G401.6 (cell line): ENCODE measurements at regions not wholly inside any gene's neighbourhood (a gene's known extent, or its start where the extent isn't known, plus 50 kb on each side); places are given as distances from the start of the nearest gene placed in this dataset.

Source experiments
- FAIRE-seq: peaks from 2 replicates; lab custom pipeline; 2012; peaks lifted over from hg19 to GRCh38; lab: Jason Lieb, UNC

DNA sequence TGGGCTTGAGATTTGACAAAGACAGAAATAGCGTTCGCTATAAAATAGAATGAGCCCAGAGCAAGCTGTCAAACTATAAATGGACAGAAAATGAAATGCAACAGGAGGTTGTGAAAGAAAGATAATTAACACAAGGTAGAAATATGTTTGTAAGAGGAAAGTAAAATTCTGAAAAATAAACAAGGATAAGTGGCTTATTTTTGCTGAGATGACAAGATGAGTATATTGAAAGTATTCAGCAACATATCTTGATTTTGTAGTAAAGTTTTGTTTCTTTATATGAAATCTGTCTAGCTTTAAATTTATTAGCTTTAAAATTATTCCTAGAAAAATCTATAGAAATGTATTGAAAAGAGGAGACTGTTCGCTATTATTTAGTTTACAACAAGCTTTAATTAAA is 111.9 kb upstream of the RPS23 start:
- FAIRE-seq, result no peak

DNA sequence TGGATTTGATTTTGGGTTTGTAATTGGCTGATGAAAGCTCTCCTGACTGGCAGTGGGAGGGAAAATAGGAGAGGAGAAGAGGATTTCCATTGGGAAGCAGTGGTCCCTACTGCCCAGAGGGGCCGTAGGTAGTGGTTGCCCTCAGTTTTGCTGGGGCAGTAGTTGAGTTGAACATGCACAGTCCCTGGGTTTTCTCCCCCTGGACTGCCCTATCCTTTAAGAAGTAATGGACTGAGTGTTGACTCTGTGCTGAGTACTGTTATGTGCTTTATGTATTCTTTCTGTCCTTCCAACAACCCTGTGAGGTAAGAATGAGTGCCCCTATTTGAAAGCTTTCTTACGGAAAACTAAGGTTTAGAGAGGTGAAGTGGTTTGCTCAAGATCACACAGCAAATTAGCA is 111.2 kb upstream of the RPS23 start:
- FAIRE-seq, result no peak

DNA sequence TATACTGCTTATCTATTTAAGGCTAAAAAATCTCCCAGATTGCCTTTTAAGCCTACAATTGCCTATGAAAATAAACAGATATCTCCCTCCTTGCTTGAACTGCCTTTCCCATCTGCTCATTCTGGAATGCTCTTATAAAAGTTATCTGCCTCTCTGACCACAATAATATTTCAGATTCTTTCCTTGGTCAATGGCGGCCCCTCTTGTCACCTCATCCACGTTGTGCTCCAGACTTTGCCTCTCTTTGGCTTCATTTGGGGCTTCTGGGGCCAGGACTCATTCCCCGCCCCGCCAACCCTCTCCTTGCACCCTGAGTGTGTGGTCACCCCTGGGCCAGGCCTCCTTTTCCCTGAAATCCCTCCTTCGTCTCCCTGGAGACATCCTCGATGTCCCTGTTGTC is 110.0 kb upstream of the RPS23 start:
- no peak for FAIRE-seq

DNA sequence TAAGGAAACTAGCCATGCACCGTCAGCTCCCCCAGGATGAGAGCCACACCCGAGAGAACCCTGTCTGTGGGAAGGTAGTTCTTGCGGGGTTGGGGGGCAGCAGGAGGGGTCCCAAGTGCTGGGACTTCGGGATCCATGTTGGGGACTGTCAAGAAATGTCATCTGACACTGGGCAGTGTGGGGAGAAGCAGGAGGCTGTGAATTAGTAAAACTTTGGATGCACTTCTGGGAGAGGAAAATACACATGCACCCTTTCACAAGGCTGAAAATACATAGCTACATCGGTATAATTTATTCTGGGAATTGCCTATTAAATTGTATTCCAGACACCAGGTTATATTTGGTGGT is 109.6 kb upstream of the RPS23 start:
- no peak for FAIRE-seq

DNA sequence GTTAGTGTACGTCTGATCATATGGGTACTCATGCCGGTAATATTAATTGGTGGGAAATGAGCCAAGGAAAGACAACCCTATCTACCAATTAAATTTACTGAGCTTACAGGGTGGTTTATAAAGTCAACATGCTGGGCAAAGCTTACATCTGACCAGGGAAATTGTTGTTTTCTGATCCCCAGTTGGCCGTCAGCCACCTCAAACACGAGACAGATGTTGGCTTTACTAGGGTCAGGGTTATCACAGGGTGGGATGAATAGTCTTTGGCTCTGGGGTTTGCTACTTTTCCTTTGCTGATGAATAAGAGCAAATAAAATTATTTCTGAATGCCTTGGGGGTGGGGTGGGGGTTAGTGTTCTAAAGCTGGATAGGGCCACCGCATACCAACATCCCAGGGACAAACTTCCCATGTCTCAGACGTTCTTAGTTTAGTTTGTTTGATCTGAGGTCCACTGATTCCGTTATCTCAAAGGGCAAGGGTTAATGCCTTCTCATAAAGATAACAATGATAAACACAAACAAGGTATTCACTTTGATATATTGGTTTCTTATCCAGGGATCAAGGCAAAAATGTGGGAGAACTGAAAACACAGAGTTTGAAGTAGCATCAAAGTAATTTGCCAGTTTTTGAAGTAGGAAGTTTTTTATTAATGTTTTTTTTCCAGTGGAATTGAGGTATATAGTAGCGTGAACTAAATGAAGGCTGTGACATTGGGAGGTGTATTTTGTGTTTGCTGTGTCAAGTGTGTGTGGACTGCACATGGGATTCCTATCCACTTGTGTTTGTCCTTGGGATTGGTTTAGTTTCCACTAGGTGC is 109.1 kb upstream of the RPS23 start:
- FAIRE-seq, result no peak

DNA sequence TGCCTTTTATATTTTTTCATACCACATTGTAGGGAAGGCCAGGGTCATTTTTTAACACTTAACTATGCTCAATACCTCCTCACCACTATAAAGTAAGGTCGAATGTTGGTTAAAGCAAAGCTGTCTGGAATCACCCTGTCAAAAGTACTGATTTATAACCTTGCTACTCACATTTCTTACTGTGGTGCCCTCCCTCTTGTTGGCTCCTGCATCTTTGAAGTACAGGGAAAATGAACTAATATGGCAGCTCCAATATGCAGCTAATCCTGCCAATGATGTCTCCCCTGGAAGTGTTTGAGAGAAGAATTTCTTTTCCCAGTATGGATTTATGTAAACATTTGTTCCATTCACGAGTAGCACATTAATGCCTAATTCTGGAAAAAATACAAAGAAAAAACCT is 108.4 kb upstream of the RPS23 start:
- no peak for FAIRE-seq

DNA sequence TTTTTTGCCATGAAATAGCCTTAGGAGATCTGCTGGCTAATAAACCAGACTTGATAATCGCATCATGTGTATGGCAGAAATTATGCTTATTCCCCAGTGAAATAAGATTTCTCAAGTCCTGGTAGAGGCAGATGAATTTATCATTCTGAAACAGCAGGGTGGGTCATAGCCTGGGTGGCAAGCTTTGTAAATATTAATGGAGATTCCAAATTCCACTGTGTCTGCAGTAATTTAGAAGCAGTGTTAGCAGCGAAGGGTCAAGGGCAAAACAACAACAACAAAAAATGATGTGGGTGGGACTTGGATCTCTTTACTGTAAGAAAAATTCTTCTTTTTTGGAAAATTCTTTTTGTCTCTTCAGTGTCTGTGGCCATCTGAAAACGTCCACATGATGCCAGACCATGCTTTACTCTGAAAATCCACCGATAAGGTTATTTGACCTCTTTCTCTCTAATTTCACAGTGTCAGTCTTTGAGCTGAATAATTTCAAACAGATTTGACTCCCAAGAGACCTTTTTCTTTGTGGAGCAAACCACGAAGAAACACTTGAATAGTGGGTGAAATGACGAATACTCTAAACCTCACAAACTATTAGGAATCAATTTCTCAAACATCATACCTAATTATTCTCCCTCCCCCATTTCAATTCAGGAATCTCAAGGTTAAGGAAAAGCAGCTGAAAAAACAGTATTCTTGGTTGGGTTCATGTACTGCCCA is 106.0 kb upstream of the RPS23 start:
- no peak for FAIRE-seq

DNA sequence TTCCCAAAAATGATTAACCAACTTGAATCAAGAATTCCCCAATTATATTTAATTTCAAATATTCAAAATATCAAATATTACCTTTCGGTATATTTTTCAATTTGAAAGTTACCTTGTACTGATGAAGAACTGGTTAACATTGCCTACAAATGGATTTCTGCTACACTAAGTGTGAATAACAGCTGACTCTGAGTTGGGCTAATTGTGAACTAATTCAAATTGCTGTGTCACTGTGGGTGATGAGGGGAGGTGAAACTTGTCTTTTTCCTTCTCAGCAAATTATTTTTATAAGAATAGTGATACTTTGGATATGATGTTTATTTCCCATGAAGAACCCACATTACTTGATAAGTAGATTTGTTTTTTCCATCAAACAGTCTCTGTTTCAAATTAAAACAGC is 103.4 kb upstream of the RPS23 start:
- FAIRE-seq, result no peak

DNA sequence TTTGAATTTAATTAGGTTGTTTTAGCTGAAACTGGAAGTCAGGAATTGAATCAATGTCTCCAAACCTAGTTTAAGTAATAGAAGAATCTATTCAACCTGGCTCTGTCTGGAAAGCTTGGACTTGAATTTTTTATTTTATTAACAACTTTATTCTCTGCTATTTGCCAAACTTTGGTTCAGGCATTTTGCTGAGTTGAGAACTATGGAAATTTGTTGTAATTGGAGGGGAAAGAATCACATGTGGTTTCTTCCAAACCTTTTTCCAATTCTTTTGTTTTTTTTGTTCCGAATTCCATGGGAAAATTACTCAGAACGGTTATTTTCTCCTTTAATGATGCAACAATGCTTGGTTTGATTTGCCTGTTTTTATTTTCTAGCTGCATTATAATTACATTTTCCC is 98.2 kb upstream of the RPS23 start:
- FAIRE-seq, result no peak

DNA sequence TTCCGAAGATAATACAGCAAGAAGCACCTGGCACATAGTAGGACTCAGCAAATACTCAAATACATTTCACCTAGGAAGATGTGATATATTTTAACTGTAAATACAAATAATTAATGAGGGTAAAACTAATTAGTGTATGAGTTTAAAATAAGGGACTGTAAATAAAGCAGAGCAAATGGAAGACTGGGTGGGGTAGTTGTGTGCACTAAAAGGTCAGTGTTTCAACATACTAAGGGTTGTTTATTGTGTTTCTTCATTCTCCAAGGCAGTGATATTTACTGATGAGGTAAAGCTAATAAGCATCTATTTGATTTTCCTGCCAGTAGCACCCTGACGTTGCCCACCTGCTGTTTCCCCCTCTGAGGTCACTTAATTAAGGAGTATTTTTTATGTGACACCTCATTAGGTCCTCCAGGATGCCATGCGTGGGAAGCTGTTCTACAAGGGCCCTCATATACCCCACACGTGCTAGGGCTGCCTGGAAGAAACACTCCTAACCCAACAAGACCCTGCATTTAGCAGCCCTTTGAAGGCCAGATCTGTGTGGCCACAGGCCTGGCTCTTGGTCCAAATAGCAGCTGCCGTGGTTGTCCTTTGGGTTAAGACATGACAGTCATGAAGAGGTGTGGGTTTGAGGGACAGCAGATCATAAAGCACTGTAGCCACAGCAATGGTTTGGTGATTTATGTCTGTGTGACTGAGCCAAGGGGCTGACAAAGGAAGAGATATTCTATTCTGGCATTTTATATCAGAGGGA is 97.5 kb upstream of the RPS23 start:
- no peak for FAIRE-seq

DNA sequence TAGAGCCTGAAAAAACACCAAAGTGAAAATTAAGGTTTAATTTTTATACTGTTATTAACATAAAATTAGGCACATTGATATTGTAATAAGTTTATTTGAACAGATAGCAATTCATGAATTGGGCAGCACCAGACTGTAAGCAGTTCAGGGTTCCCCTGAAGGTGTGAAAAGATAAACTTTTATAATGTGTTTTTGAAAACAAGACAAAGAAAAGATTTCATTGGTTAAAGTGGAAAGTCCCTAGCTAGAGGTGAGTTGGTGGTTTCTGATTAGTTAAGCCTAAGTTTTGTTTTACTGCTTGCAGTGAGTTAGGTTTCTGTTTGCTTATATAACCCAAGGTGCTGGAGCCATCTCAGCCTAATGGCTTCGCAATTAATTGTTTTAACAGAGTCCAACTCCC is 96.5 kb upstream of the RPS23 start:
- no peak for FAIRE-seq

DNA sequence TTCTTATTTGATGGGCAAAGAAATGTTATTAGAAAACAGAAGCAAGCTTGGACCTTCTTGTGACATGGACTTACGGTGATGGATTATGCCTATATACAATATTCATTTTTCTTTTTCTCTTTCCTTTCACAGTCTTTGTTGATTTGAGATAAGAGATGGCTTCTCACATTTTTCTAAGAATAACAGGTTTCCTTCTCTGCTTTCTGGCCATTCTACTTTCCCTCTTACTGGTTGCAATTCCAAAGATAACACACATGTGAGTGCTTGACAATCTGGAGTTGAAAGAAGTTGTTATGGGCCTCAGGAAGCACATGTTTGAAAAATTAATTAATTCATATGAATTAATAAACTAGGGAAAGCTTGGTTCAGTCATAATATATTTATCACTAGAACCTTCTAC is 89.8 kb upstream of the RPS23 start:
- FAIRE-seq, result no peak

DNA sequence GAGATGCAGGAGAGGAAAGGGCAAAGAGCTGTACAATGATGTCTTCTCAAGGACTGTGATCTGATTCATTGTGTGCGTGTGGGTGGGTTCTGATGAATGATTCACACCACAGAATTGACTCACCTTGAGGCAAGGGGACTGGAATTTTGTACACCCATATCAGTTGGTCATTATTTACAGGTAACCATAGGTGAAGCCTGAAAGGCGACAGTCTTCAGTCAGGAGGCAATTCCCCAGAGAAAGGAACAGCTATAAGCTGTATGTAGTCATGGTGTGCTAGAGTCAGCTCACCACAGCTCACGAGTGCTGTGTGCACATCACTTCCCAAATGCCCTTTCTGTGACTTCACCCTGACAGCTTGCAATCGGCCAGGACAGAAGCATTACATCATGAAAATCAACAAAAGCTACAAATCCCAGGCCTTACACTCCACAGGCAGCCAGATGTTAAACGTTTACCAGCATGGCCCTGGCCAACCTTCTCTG is 87.6 kb upstream of the RPS23 start:
- no peak for FAIRE-seq

DNA sequence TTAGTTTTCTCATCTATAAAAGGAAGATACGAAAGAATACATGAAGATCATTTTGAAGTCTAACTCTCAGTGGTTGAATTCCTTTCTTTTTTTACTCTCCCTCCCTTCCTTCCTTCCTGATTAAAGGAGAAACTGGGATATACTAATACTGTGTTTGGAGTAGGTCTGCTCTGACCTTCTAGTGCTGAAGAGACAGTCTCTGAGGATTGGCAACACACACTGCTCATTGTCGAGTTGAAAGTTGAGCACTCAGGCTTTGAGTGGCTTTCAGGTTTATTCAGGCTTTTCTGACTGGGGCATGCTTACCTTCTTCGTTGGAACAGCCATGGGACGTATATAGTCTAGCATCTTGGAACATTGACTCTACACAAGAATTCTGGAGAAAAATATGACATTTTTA is 86.9 kb upstream of the RPS23 start:
- FAIRE-seq, result no peak

DNA sequence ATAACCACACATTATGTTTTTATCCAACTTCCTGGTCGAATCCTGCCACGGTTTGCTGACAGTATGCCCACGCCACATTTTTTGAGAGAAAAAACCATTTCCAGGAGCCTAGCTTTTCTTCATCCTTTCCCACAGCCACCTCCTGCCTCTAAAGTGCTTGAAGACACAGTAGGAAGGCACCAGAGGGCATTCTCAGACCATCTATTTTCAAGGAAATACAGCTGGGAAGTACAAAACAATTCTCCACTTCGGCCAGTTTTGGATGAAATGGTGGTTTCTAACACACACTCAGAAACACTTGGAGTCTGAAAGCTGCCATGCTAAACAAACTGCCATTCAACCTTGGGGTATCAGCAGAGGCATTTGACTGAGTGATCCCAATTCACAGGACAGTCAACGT is 86.3 kb upstream of the RPS23 start:
- FAIRE-seq, result no peak

DNA sequence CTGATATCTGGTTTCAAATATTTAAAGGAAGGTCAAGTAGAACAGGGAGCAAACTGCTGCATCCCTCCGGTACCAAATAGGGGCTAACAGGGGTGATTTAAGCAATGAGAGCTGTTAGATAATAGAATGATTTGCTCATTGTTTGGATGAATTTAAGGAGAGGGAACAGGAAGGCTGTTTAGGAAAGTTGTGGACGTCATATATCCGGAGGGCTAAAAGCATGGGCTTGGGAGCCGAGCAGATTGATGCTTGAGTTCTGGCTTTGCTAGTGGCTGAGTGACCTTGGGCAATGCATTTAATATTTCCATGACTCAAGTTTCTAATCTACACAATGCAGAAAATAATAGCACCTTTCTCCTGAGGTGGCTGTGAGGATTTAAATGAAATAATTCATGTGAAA is 85.4 kb upstream of the RPS23 start:
- no peak for FAIRE-seq

DNA sequence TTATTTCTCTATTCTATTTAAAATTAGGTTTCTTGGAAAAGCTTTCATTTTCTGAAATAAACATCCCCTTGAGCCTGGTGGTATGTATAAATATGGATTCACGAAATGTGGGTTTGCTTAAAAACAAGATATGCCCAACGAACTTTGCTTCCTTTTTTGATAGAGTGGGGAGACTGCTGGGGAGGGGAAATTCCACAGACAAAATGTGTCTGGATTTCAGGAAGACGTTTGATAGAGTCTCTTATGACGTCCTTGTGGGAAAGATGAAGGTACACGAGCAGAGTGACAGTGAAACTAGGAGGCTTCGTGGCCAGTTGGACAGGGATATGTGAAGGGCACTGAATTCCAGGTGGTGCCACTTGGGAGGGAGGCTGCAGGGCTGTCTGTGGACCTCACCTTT is 84.5 kb upstream of the RPS23 start:
- FAIRE-seq, result no peak

DNA sequence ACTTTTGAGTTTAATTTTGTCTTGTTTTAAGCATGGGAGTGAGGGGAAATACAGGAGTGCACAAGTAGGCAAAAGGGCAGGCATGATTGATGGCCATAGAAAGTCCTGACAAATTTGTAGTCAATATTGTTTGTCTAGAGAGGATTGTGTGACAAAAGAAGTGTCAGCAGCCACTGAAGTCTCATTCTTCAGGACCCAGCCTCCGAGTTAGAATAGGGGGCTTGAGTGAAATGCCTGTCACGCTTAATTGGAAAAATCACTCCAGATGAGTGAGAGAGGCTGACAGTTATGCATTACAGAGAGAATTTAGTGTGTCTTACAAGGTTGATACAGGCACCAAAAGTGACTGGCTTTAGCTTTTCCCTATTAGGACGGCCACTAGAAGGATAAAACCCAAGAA is 81.9 kb upstream of the RPS23 start:
- FAIRE-seq, result no peak

DNA sequence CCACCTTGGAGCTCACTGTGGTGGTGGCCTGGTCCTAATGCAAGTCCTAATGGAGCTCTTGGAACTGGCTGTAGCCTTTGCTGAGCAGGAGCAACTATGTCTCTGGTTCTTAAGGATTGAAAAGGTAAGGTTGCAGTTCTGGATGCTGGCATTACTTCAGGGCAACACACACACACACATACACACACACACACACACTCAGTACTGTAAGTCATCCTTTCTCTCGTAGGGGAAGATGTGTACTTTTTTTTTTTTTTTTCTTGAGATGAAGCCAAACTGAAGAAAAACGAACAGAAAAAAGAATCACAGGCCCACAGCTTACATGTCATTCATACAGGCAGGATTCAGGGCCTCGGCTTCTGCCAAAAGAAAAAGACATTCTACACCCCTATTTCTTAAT is 81.1 kb upstream of the RPS23 start:
- FAIRE-seq, result no peak

DNA sequence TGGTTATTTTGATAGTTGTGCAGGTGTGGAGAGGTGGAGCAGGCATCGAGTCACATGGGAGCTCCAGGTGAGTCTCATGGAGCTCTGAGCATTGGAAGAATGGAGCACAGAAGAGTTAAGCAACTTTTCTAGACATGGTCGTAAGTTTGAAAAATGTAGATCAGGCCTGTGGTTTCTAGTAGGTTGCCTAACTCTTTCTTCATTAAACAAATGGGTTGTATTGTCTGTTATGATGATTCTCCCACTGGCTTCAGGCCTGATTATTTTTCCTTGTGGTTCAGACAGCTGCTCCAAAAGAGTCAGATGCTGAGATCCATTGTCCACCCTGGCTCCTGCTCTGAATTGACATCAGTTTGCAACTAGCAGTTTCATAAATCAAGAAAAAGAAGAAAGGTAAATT is 80.3 kb upstream of the RPS23 start:
- FAIRE-seq, result no peak

DNA sequence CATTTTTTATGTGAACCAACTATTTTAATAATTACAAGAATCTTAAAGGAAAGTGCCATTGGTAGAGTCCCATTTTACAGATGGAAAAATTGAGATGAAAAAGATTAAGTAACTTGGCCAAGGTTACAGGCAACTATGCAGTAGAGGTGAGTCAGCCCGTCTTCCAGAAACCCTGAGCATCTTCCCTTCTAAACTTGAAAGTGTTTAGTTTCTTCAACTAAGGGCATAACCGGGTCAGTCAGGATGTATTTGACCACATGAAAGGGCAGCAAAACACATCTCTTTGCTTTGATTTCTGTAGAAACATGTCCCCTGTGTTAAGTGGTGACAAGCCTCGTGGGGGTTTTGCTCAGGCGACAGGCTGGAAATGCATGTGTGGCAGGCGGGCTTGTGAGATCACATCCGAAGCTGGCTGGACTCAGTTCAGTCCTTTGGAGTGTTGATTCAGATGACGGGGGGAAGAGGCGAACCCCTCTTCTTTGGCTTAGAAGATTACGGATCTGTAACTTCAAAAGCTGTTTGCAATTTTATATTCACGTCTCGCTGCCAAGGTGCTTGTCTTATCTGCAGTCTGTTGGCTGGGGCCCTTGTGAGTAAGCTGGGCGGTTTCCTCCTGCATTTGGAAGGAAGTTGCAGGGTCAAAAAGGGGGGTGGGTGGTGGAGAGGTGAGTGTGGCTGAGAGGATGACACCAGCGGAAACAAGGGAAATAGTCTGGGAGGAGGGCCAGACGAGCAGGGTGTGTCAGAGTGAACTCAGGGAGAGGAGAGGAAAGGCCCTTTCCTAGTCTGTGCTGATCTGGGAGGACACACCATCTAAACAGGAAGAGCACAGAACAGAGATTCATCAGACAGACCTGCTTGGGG is 78.9 kb upstream of the RPS23 start:
- no peak for FAIRE-seq

DNA sequence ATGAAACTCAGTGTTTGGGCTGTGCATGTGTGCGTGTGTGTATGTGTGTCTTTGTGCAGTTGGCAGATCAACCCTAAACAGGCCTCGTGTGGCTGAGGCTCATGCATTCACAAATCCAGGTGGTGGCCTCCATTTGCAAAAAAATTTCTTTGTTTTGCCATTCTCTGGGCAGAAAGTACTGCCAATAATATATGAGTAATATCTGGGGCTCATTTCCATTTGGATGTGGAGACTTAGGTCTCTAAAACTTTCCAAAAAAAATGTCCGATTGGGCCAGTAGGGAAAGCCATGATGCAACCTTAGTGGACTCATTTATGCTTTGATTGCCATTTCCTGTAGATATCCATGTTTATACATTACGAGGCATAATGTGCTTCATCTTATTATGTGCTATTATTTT is 77.9 kb upstream of the RPS23 start:
- no peak for FAIRE-seq
